HG02973 (cell line): ENCODE measurements at regions not wholly inside any gene's neighbourhood (a gene's known extent, or its start where the extent isn't known, plus 50 kb on each side); places are given as distances from the start of the nearest gene placed in this dataset.

Experiments used
- ATAC-seq: cut with Tn5 transposase; IDR thresholded peaks from one replicate; pipeline ENCODE4 v1.9.1; 2021; ENCODE audit warnings: moderate library complexity; ENCODE audit not compliant: unreplicated experiment

GRCh38 chr12:4056910-4057845 is 184.0 kb upstream of the PARP11 start:
- ATAC-seq = no peak

- ATAC-seq = no peak
These were observed 181.4 kb upstream of the PARP11 start for GRCh38 chr12:4054630-4055029.

- no peak for ATAC-seq
These were observed 179.5 kb upstream of the PARP11 start for GRCh38 chr12:4052691-4053090.

GRCh38 chr12:4051596-4051995 is 178.4 kb upstream of the PARP11 start:
- ATAC-seq = no peak

- no peak for ATAC-seq
These were observed 177.1 kb upstream of the PARP11 start for GRCh38 chr12:4050340-4050739.

- no peak for ATAC-seq
These were observed 176.3 kb upstream of the PARP11 start for GRCh38 chr12:4049298-4050080.

GRCh38 chr12:4047421-4047820 is 174.2 kb upstream of the PARP11 start:
- no peak for ATAC-seq

GRCh38 chr12:4046495-4046840 is 173.3 kb upstream of the PARP11 start:
- no peak for ATAC-seq

- no peak for ATAC-seq
These were observed 172.7 kb upstream of the PARP11 start for GRCh38 chr12:4045786-4046494.

GRCh38 chr12:4044736-4045730 is 171.8 kb upstream of the PARP11 start:
- ATAC-seq = no peak

GRCh38 chr12:4044101-4044500 is 170.9 kb upstream of the PARP11 start:
- no peak for ATAC-seq

GRCh38 chr12:4041187-4041885 is 168.1 kb upstream of the PARP11 start:
- ATAC-seq = no peak

- no peak for ATAC-seq
These were observed 166.7 kb upstream of the PARP11 start for GRCh38 chr12:4039931-4040330.

GRCh38 chr12:4037747-4038312 is 164.6 kb upstream of the PARP11 start:
- ATAC-seq = no peak

- no peak for ATAC-seq
These were observed 163.6 kb upstream of the PARP11 start for GRCh38 chr12:4036671-4037271.

- ATAC-seq = no peak
These were observed 161.7 kb upstream of the PARP11 start for GRCh38 chr12:4034921-4035320.

GRCh38 chr12:4032924-4033615 is 159.9 kb upstream of the PARP11 start:
- ATAC-seq = no peak

GRCh38 chr12:4031703-4032291 is 158.6 kb upstream of the PARP11 start:
- no peak for ATAC-seq
